ENCODE measurements at regions not wholly inside any gene's neighbourhood (a gene's known extent, or its start where the extent isn't known, plus 50 kb on each side); places are given as distances from the start of the nearest gene placed in this dataset.

GRCh38 chr6:87772597-87773530, 70.8 kb upstream of the AKIRIN2 start (continued):
- TF ChIP-seq NFYB (CRISPR knock-in tag; IDR thresholded peaks at IDR 0.05) (peak; percentile 68), ZNF605 (CRISPR knock-in tag; IDR thresholded peaks at IDR 0.05) (no peak; the same call in 1 of the 2 replicates), EZH2 (conservative IDR thresholded peaks at IDR 0.05; ENCODE audit: low read depth, low read length) (no peak), KMT2A (CRISPR knock-in tag; IDR thresholded peaks at IDR 0.05) (no peak), ARNT (IDR thresholded peaks at IDR 0.05) (no peak), CENPBD1 (CRISPR knock-in tag; IDR thresholded peaks at IDR 0.05; ENCODE audit: borderline replicate concordance, low read depth) (0 out of 2 replicates have a peak, but pooled peaks have one; percentile 27), ZNF296 (CRISPR knock-in tag; conservative IDR thresholded peaks at IDR 0.05) (no peak), KDM5B (CRISPR knock-in tag; IDR thresholded peaks at IDR 0.05; ENCODE audit: borderline replicate concordance) (no peak), IRX3 (CRISPR knock-in tag; IDR thresholded peaks at IDR 0.05; ENCODE audit: borderline replicate concordance, low read depth) (no peak), CHCHD3 (CRISPR knock-in tag; IDR thresholded peaks at IDR 0.05) (no peak), ZBTB8A (CRISPR knock-in tag; IDR thresholded peaks at IDR 0.05; ENCODE audit: borderline replicate concordance, low read depth) (no peak), GMEB2 (CRISPR knock-in tag; IDR thresholded peaks at IDR 0.05; ENCODE audit: low read depth) (no peak), TMF1 (CRISPR knock-in tag; IDR thresholded peaks at IDR 0.05; ENCODE audit: low read depth) (no peak), NR2F2 (IDR thresholded peaks at IDR 0.05; ENCODE audit: borderline replicate concordance, low read depth) (no peak), ZNF207 (IDR thresholded peaks at IDR 0.05; ENCODE audit: borderline replicate concordance) (no peak), PRDM4 (CRISPR knock-in tag; IDR thresholded peaks at IDR 0.05; ENCODE audit: borderline replicate concordance) (no peak), DMTF1 (CRISPR knock-in tag; IDR thresholded peaks at IDR 0.05) (no peak), HDAC6 (IDR thresholded peaks at IDR 0.05; ENCODE audit: low read depth, low read length) (no peak), ZFP37 (CRISPR knock-in tag; IDR thresholded peaks at IDR 0.05; ENCODE audit: borderline replicate concordance) (no peak), NFE2L1 (CRISPR knock-in tag; IDR thresholded peaks at IDR 0.05; ENCODE audit: borderline replicate concordance) (no peak), PBX2 (CRISPR knock-in tag; IDR thresholded peaks at IDR 0.05) (no peak), CCDC6 (CRISPR knock-in tag; IDR thresholded peaks at IDR 0.05) (0 out of 2 replicates have a peak, but pooled peaks have one; percentile 13)
